ENCODE measurements at regions not wholly inside any gene's neighbourhood (a gene's known extent, or its start where the extent isn't known, plus 50 kb on each side); places are given as distances from the start of the nearest gene placed in this dataset.

GRCh38 chr15:59923508-59923907 lies 80.6 kb upstream of the FOXB1 start:
- TF ChIP-seq, protein P1, sequence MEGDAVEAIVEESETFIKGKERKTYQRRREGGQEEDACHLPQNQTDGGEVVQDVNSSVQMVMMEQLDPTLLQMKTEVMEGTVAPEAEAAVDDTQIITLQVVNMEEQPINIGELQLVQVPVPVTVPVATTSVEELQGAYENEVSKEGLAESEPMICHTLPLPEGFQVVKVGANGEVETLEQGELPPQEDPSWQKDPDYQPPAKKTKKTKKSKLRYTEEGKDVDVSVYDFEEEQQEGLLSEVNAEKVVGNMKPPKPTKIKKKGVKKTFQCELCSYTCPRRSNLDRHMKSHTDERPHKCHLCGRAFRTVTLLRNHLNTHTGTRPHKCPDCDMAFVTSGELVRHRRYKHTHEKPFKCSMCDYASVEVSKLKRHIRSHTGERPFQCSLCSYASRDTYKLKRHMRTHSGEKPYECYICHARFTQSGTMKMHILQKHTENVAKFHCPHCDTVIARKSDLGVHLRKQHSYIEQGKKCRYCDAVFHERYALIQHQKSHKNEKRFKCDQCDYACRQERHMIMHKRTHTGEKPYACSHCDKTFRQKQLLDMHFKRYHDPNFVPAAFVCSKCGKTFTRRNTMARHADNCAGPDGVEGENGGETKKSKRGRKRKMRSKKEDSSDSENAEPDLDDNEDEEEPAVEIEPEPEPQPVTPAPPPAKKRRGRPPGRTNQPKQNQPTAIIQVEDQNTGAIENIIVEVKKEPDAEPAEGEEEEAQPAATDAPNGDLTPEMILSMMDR (conservative IDR thresholded peaks at IDR 0.05): no peak
- TF ChIP-seq ZFX (IDR thresholded peaks at IDR 0.05): no peak
